T-helper 2 cell (primary cell): ENCODE measurements at regions not wholly inside any gene's neighbourhood (a gene's known extent, or its start where the extent isn't known, plus 50 kb on each side); places are given as distances from the start of the nearest gene placed in this dataset.

ENCODE experiments used
- DNase-seq, 5 experiments: peaks; one replicate each; pipeline versions ENCODE4 v3.0.0 to v3.0.0-alpha.2; 2012 to 2022

DNA sequence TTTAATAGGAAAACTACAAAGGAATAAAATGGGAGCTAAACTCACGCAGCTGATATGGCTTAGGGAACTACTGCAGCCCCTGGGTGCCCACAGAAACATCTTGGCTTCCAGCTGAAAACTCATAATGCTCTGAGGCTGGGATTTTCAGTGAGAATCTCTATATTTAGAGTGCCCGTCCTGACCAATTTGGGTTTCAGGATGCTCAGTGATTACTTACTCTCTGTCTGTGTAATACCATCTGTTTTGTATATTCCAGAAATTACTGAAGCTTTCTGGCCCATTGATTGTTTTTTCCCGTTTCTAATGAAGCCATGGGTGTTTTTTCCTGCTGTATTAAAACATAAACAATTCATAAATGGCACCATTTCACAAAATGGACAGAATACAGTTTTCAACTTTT is 50.6 kb upstream of the ZNF385D start:
- DNase-seq: no peak

DNA sequence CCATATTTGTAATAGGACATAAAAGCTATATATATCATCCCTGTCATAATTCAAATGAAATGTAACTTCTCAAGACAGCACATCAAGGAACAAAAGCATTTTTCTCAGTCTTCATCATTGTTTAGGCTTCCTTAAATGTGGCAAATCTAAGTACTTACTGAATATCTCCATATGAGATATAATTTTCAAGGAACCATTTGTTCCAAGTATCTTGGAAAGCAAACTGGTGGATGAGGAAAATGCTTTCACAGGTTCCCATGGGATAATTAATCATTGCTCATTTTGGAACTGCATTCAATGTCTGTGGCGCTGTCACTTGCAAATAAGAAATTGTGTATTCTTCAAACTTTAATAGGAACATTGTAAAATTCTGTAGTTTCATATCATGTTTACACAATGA is 52.6 kb upstream of the ZNF385D start:
- DNase-seq: no peak

DNA sequence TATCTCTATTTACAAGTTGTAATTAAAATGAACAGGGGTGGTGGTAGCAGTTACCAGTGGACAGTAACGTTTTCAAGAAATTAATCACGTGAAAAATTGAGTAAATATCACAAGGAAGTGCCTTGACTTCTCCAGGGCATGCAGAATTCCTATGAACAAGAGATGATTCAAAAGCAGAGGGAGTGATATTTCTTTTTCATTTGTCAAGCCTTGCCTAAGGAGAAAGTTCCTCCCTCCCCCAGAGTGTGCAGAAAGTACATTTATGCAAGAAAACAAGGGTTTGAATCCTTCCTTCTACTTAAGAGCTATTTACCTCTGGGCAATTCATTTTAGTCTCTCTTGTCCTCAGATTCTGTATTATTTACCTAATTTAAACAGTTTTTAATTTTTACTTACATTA is 53.3 kb upstream of the ZNF385D start:
- no peak for DNase-seq

DNA sequence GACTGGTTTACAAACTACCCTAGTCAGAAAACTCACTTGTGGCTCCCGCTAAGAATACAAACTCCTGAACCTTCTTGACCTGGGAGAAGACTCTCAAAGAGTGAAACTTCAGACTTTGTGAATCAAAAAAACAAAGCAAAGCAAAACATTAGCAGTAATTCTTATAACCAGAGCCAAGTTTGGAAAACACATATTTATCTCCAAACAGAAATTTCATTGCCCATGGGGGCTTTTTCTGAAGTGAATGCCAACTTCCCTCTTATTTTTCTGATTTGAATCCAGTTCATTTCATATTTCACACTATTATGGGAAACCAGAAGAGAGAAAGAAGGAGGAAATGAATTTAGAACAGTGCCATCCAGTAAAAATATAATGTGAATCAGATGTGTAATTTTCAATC is 55.7 kb upstream of the ZNF385D start:
- no peak for DNase-seq

DNA sequence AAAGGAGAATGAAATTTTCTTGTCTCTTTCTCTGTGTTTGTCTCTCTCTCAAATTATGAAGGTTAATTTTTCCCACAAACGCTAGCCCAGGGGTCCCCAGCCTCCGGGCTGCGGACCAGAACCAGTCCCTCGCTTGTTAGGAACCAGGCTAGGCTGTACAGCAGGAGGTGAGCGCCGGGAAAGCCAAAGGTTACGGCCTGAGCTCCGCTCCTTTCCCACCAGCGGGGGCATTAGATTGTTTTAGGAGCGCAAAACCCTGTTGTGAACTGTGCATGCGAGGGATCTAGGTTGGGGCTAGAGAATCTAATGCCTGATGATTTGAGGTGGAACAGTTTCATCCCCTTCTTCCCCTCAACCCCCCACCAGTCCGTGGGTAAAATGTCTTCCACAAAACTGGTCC is 74.7 kb upstream of the ZNF385D start:
- no peak for DNase-seq

DNA sequence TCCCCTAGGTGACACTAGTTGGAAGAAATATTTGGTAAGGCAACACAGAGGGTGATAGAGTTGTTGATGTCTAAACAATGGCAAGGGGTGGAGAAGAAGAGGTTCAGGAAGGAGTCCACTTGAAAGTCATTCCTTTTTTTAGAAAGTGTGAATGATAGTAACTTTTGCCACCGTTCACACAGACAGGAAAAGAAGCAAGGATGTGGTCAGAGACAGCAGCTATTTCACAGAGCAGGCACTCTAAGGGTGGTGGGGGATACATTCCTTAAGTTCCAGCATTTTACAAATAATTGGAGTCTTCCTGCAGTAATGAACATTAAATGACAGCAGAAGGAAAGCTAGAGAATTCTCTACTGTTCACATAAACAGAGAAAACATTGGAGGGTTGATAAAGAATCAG is 75.4 kb upstream of the ZNF385D start:
- DNase-seq: no peak

DNA sequence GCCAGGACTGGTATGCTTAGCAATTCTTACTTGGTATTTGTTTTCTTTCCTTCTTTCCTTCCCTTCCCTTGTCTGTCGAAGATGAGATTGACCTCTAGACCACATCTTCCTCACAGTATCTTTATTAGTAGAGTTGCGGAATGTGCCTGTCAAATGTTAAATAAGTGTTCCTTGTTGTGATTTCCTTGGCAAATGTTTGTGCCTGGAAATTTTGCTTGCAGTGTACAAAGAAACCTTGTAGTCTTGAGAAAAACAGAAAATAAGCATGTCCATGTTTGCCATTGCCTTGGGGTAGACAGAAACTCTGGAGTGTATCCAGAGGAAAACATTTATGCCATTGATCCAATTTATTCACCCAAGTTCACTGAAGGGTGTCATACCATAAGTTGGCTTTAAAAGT is 79.5 kb upstream of the ZNF385D start:
- DNase-seq: no peak

DNA sequence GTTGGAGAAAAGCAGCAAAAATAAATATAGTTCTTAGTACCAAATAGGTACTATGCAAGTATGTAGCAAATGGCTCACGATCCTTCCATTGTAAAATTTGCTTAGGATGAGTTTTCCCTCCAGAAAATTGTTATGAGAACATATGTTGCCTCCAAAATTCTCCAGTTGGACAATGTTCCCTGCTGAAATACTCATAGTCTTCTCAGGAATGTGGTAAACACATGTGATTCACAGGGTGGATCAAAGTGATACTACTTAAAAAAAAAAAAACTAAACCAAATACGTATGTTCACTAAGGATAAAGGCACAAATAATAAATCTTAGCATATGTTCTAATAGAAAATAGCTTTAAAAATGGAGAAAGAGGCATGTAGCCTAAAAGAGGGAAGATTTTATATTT is 84.3 kb upstream of the ZNF385D start:
- DNase-seq: no peak

DNA sequence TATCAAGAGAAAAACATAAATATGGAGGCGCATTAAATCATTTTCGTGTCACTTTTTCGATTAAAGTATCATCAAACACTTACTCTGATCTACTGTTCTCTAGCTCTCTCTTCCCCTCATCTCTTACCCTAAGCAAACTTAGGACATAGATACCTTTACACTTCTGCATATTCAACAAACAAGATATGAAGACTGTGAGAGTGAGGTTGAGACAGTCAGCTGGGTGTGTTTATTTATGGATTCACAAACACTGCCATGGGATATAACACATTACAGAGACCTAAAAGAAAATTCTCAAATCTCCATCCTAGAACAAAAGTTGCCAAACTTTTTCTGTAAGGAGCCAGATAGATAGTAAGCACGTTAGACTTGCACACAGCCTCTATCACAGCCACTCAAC is 85.2 kb upstream of the ZNF385D start:
- no peak for DNase-seq

DNA sequence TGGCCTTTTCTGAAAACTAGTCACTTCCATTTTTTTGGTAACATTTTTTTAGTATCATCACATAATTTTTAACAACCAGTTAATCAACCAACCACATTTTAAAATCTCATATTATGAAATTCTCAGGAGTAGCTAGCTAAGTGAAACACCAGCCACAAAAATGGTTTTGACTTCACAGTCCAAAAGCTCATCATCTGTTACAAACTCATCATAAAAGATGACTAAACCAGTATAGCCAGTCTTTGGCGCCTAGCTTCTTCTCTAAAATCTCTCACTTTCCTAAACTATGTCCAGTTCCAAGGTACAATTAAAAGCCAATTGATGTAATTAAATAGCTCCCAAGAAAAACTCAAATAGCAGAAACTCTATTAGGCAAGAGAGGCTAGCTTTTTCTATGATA is 88.2 kb upstream of the ZNF385D start:
- DNase-seq: no peak

DNA sequence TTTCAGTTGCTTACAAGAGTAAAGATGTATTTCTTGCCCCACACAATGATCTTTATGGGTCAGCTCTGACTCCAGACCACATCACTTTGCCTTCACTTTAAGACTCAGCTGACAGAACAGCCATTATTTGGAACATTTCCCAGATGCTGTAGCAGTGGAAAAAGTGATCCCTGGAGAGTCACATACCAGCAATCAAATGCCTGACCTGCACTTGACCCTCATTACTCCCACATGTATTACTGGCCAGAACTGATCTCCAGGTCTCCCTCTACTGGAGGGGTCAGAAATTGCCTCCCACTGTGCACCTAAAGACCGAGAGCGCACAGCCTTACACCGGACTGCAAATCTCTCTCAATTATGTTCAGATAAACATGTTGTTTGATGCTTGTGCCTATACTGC is 88.6 kb upstream of the ZNF385D start:
- DNase-seq: no peak

DNA sequence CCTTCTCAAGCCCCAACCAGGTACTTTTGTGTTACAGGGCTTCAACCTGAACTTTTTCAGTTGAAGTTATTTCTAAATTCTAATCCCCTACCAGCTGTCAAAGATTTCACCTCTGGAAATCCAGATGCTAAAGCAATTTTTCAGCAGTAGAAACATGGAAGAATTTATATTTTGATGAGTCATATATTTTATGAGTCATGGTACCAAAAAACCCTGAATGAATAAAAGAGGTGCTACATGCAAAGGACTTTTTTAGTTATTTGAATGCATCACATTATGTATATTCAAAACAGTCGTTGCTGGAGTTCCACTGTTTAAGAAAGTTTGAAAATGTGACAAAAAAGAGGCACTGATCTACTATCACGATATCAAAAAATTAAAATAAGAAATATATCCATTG is 96.0 kb upstream of the ZNF385D start:
- no peak for DNase-seq

DNA sequence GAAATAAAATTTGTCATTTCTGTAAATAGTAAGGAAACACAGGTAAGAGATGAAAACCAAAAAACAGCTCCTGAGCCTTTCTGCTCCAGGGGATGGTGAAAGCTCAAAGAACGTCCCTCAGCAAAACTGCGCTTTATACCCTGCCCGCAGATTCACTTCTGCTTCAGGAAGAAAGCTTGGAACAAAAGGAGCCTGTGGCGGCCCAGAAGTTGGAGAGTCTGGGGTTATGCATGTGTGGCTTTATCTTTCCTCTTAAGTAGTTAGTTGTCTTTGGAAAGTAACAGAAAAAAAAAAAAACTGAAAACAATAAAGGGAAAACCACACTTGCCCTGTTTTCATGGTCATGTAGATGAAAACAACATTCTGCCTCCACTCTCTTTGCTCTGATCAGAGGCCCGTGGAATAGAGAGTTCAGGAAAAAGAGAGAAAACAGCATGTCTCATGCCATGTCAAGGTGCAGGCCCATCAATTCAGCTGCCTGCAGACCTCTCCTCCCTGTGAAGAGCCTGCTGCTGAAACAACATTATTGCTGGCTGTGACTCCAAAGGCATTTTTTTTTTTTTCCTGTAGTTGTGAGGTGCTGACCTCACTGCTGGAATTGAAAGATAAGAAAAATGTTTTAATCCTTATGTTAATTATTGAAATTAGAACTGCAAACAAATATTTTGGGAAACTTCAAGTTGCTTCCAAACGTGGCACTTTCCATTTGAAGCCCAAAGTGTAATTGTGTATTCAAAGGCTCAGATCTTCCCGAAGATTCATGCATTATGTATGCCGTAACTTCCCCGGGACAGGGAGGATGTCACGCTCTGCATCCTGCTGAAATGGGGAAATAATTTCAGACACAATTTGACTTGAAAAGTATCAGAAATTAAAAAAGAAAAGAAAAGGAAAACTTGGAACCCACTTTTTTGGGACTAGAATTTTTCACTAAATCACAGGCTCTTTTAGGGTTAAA is 108.4 kb upstream of the ZNF385D start:
- DNase-seq: no peak

DNA sequence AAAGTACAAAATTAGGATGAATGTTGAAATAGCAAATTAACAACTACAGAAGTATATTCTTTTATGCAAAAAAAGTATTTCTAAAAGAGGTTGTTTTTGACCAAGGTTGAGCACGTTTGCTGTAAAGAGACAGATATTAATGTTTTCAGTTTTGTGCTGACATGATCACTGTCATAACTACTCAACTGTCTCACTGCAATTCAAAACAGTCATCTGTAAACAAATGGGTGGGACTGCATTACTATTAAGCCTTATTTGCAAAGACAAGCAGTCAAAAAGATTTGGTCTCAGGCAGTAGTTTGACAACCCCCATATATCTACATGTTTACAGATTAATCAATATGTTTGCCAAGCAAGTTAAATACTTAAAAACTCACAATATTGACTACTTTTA is 109.1 kb upstream of the ZNF385D start:
- DNase-seq: no peak

DNA sequence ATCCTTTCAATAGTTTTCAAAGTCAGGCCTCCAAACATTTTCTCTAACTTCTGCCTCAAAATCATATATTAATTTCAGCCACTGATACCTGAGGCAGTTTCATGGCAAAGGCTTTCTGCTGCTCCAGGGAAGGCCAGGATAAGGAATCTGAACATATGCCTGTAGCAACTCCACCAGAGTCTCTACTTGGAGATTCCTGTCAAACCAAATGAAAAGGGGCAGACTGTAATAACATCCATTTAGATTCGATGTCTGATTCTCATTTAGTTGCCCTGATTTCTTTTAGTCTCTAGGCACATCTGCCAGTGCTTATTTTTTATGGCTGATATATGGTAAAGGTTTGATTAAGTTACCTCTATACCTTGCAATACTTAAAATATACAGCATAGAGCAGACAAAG is 109.6 kb upstream of the ZNF385D start:
- DNase-seq: no peak

DNA sequence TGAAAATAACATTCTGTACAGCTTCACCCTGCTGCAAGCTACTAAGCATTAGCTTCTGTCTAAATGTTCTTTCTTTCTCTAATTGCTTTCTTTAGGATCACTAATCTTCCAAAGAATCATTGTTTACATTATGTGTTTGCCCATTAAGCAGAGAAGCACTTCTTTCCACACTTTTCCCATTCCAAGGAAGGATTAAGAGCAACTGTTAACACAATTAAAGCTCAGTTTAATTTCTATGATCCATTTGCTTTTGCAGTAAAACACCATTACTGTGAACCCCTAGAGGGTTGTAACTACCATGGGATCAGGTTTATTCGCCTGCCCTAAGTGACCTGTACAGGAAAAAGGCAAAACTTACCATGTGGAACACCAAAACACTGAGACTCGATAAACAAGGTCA is 125.8 kb upstream of the ZNF385D start:
- no peak for DNase-seq

DNA sequence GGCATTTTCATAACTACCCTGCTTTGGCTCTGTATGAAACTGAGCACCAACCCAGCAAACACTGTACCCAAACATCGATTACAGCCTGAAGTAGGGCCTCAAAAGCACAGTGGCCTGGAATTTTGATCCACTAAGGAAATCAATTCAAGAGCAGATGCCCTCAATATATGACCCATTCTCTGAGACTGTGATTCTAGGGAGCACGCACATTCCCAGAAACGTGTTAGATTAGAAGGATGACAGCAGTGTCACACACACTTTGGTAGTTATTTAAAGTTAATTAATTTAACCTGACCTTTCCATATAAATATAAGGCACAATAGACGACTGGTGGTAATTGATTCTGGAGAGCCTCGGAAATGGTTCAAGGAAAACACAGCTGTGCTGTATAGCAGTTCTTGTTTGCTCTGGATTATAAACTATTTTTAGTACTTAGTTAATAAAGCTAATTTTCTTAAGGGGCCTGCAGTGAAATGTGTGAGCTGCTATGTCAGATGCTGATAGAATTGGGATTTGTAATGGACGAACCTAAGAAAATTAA is 126.3 kb upstream of the ZNF385D start:
- no peak for DNase-seq

DNA sequence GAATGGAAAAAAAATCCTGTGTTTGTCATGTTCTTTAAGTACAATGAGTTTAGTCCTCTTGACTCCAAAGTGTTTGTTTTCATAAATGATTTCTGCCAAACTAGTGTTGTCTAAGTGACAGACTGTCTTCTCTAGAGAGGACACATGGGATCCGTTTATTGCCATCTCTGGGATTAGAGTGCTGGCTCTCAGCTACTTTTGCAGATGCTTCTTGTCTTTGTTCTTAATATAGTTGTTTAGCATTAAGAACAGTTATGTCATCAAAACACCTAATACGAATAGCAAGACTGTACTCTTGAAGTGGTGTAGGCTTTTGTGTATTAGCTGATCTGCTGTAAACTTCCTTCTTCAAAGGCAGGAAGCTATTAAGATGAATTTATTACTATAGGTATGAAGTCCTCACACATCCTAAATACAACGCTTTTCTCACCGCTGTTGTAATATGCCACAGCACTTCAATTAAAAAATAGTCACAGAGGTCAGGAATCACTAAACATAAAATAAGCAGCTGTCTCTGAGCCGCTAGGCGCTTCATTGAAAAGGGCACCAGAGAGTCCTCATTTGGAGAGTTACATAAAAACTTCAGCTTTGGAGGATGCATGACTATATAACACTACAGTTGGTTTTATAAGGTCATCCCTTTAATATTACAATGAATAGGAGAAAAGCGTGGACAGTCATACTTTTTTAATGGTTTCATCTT is 128.3 kb upstream of the ZNF385D start:
- DNase-seq: no peak

DNA sequence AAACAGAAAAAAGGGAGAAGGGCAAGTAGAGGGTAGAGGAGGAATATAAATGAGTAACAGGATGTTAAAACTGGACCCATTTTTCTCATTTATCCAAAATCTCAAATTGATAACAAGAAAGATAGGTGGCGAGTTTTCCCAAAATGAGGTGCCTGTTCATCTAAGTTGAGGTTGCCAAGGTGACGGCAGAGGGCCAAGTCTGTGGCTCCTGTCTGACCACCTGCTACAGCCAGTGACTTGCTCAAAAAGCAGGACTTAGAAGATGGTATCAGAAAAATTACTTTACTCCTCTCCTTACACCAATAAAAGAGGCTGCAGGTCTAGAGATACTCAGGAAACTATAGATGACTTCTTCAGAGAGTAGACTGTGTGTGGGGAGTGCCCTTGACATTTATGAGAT is 137.6 kb upstream of the ZNF385D start:
- DNase-seq: no peak

DNA sequence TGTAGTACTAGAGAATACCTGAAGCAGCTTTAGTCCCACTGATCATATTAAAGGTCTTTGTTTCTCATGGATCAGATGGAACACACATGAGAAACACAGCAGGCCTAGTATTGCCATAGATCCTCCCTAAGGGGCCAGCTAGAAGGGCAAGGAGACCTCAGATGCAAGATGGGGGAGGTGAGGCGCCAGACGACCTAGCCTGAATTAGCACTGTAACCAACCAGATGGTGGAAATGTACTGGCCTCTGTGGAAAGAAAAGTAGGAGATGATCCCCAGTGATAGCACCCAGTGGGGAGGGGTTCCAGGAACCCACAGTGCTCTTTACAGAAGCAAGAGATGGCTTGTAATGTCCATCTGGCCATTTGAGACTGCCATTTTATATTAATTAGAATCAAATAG is 138.2 kb upstream of the ZNF385D start:
- no peak for DNase-seq

DNA sequence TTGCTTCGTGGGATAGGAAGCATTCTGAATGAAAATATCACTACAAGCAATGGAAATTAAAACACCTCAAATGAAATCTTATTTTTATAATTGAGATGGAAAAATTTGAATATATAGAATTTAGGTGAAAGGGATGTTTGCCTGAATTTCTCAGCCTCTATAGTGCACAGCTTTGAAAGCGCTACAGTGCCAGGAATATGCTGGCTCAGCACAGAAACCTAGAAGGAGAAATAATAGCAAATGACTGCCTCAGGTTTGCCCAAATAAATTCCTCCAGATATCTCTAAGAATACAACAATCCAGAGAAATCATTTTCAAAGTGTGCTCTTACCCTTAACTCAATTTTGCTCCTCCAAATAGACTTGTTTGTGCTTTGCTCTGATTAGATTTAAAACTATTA is 141.1 kb upstream of the ZNF385D start:
- DNase-seq: no peak

DNA sequence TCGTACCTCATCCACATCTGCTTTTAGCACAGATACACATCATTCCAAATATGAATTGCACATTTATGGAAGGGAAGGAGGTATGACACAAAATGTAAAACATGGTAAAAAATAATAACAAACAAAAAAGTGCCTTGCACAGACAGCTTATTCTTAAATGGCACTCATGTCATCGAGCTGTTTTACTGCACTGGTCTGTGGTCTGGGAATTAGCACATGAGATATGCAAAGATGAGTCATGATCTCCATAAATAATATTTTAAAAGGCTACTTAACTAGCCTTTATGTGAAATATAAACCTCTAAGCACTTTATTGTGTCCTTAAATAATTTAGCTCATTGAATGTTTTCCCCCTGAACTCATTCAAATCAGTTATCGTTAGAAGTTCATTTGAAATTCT is 142.2 kb upstream of the ZNF385D start:
- DNase-seq: no peak

DNA sequence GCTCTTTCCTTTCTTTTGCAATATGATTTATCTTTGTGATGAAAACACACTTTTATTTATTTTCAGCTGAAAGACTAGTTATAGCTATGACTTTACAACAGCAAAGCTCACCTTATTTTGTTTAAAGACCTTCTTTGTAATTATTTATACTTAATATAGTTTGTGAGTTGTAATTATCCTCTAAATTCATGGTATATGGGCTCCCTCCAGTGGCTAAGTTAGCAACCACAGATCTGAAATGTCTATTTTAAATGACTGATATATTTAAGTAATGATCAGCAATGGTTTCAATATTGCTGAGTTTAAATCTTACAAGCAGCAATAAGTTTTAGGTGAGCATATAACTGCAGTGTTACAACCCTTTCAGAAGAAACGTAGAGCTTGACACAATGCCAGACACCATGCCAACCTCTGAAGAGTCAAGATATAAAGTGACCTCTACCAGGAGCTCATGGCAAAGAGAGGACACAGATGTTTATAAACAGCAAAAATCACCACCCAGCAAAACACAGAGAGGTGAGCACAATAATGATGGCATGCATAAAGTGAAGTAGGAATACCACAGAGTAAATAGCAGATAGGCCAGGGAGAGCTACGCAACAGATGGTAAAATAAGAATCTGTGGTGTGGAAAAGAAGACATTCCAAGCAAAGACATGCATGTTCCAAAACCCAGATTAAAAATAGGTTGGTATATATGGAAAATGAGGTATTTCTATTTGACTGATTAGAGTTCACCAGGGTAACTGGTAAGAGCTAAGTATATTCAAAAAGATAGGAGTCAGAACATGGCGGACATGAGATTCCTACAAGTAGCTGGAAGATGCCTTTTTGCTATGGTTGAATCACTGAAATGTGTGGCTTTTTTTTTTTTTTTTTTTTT is 143.7 kb upstream of the ZNF385D start:
- peak in 1 of 5 experiments; percentile 2 for DNase-seq
